ENCODE measurements at regions not wholly inside any gene's neighbourhood (a gene's known extent, or its start where the extent isn't known, plus 50 kb on each side); places are given as distances from the start of the nearest gene placed in this dataset.
A peak's percentile ranks its signal among the peaks of the same experiment; 100 is the strongest.

- no peak for TF ChIP-seq FOXM1 (IDR thresholded peaks at IDR 0.05; ENCODE audit: borderline replicate concordance, low read depth)
- TF ChIP-seq RAD21 (IDR thresholded peaks at IDR 0.05; ENCODE audit: low read depth) = no peak
- TF ChIP-seq, protein P1, sequence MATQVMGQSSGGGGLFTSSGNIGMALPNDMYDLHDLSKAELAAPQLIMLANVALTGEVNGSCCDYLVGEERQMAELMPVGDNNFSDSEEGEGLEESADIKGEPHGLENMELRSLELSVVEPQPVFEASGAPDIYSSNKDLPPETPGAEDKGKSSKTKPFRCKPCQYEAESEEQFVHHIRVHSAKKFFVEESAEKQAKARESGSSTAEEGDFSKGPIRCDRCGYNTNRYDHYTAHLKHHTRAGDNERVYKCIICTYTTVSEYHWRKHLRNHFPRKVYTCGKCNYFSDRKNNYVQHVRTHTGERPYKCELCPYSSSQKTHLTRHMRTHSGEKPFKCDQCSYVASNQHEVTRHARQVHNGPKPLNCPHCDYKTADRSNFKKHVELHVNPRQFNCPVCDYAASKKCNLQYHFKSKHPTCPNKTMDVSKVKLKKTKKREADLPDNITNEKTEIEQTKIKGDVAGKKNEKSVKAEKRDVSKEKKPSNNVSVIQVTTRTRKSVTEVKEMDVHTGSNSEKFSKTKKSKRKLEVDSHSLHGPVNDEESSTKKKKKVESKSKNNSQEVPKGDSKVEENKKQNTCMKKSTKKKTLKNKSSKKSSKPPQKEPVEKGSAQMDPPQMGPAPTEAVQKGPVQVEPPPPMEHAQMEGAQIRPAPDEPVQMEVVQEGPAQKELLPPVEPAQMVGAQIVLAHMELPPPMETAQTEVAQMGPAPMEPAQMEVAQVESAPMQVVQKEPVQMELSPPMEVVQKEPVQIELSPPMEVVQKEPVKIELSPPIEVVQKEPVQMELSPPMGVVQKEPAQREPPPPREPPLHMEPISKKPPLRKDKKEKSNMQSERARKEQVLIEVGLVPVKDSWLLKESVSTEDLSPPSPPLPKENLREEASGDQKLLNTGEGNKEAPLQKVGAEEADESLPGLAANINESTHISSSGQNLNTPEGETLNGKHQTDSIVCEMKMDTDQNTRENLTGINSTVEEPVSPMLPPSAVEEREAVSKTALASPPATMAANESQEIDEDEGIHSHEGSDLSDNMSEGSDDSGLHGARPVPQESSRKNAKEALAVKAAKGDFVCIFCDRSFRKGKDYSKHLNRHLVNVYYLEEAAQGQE (IDR thresholded peaks at IDR 0.05; ENCODE audit: low read depth) = no peak
- no peak for TF ChIP-seq CREB1 (IDR thresholded peaks at IDR 0.05; ENCODE audit: low read depth)
- no peak for TF ChIP-seq TCF12 (IDR thresholded peaks at IDR 0.05; ENCODE audit: low read depth)
- TF ChIP-seq EGR1 (IDR thresholded peaks at IDR 0.05) = no peak
- no peak for TF ChIP-seq EP300 (IDR thresholded peaks at IDR 0.05; ENCODE audit: borderline replicate concordance)
- no peak for TF ChIP-seq YY1 (IDR thresholded peaks at IDR 0.05; ENCODE audit: low read depth)
- TF ChIP-seq ZBTB7A (IDR thresholded peaks at IDR 0.05; ENCODE audit: low read depth) = no peak
- no peak for TF ChIP-seq NFIC (IDR thresholded peaks at IDR 0.05)
- no peak for TF ChIP-seq TAF1 (IDR thresholded peaks at IDR 0.05; ENCODE audit: low read depth)
- no peak for TF ChIP-seq TEAD4 (IDR thresholded peaks at IDR 0.05)
Observed at GRCh38 chr12:24389394-24389793, 439.9 kb upstream of the SOX5 start.

DNA sequence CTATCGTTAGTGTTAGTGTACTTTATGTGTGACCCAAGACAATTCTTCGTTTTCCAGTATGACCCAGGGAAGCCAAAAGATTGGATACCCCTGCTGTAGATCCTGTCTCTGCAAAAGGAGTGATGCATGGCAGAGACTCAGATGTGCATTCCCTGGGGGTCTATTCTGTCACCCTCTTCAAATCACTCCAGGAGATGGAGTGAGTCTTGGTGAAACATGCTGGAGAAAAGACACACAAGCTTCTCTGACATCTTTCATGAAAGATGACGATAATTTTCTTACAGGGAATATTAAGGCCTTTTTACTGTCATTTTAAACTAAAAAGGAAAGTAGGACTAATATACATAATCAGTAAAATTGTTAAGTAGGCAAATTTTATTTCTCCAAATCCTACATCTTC, 437.9 kb upstream of the SOX5 start:
- TF ChIP-seq FOXM1 (IDR thresholded peaks at IDR 0.05; ENCODE audit: borderline replicate concordance, low read depth) = no peak
- no peak for TF ChIP-seq RAD21 (IDR thresholded peaks at IDR 0.05; ENCODE audit: low read depth)
- TF ChIP-seq, protein P2, sequence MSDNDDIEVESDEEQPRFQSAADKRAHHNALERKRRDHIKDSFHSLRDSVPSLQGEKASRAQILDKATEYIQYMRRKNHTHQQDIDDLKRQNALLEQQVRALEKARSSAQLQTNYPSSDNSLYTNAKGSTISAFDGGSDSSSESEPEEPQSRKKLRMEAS (IDR thresholded peaks at IDR 0.05) = no peak
- TF ChIP-seq, protein P1 (IDR thresholded peaks at IDR 0.05; ENCODE audit: low read depth) = no peak
- no peak for TF ChIP-seq CEBPB (IDR thresholded peaks at IDR 0.05)

DNA sequence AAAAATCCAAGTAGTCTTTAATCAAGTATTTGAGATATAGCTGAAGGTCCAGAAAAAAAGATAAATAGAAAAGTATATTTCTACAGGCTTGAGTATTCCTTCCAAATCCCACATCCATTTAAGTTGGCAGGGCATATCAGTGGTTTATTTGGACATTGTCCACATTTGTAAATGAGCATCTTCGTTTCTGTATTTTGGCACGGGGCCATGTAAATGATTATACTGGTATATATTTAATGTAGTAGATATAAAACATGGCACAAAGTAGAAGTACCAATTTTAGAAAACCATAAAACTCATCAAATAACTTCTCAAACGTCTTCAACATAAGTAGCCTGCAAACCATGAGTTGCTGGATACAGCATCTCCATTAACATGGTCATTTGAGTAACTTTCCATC, 437.4 kb upstream of the SOX5 start:
- no peak for TF ChIP-seq FOXM1 (IDR thresholded peaks at IDR 0.05; ENCODE audit: borderline replicate concordance, low read depth)
- no peak for TF ChIP-seq TCF12 (IDR thresholded peaks at IDR 0.05; ENCODE audit: low read depth)
- no peak for TF ChIP-seq NFIC (IDR thresholded peaks at IDR 0.05)
- TF ChIP-seq, protein P1 (IDR thresholded peaks at IDR 0.05; ENCODE audit: low read depth) = no peak
- no peak for TF ChIP-seq RAD21 (IDR thresholded peaks at IDR 0.05; ENCODE audit: low read depth)
- no peak for TF ChIP-seq YY1 (IDR thresholded peaks at IDR 0.05; ENCODE audit: low read depth)
- TF ChIP-seq CREB1 (IDR thresholded peaks at IDR 0.05; ENCODE audit: low read depth) = no peak
- no peak for TF ChIP-seq EP300 (IDR thresholded peaks at IDR 0.05; ENCODE audit: borderline replicate concordance)
- TF ChIP-seq EGR1 (IDR thresholded peaks at IDR 0.05) = no peak
- TF ChIP-seq TAF1 (IDR thresholded peaks at IDR 0.05; ENCODE audit: low read depth) = no peak
- TF ChIP-seq, protein P2 (IDR thresholded peaks at IDR 0.05) = no peak
- TF ChIP-seq, protein P3, sequence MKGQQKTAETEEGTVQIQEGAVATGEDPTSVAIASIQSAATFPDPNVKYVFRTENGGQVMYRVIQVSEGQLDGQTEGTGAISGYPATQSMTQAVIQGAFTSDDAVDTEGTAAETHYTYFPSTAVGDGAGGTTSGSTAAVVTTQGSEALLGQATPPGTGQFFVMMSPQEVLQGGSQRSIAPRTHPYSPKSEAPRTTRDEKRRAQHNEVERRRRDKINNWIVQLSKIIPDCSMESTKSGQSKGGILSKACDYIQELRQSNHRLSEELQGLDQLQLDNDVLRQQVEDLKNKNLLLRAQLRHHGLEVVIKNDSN (IDR thresholded peaks at IDR 0.05) = no peak
- no peak for TF ChIP-seq CEBPB (IDR thresholded peaks at IDR 0.05)
- no peak for TF ChIP-seq ZBTB7A (IDR thresholded peaks at IDR 0.05; ENCODE audit: low read depth)
- no peak for TF ChIP-seq TEAD4 (IDR thresholded peaks at IDR 0.05)

DNA sequence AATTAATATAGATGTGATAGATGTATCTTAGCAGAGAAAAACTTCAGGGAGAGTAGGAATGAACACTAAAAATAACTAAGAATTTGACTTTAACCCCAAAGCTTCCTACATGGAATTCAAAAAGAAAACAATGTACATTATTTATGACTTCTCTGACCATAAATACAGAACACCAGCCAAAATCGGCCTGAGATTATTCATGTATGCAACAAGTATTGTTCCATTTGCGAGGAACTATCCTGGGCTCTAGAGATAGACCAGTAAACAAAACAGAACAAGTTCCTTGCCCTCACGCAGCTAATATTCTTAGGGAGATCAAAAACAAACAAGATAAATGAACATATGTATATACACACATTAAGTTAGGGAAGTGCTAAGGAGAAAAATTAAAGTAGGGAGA, 432.3 kb upstream of the SOX5 start:
- TF ChIP-seq, protein P3 (IDR thresholded peaks at IDR 0.05) = no peak
- TF ChIP-seq YY1 (IDR thresholded peaks at IDR 0.05; ENCODE audit: low read depth) = no peak

- no peak for TF ChIP-seq EP300 (IDR thresholded peaks at IDR 0.05; ENCODE audit: borderline replicate concordance)
- no peak for TF ChIP-seq NFIC (IDR thresholded peaks at IDR 0.05)
- TF ChIP-seq, protein P1 (IDR thresholded peaks at IDR 0.05; ENCODE audit: low read depth) = no peak
- TF ChIP-seq TAF1 (IDR thresholded peaks at IDR 0.05; ENCODE audit: low read depth) = no peak
- 0 out of 2 replicates have a peak, but pooled peaks have one; percentile 47 for TF ChIP-seq CEBPB (IDR thresholded peaks at IDR 0.05)
Observed at GRCh38 chr12:24379861-24380521, 430.5 kb upstream of the SOX5 start.

All from Ishikawa (cell line).